Lung microvascular endothelial cell (primary cell): ENCODE measurements at regions not wholly inside any gene's neighbourhood (a gene's known extent, or its start where the extent isn't known, plus 50 kb on each side); places are given as distances from the start of the nearest gene placed in this dataset.

ENCODE experiments used
- DNase-seq, 2 donors: peaks; one replicate each; pipeline versions ENCODE4 v3.0.0 to v3.0.0-alpha.2; 2010; ENCODE audit warnings: low read depth in 2 of 2

GRCh38 chr3:148367756-148368155 is 329.9 kb upstream of the AGTR1 start:
- no peak for DNase-seq

GRCh38 chr3:148369381-148369780 is 328.3 kb upstream of the AGTR1 start:
- DNase-seq: no peak

DNA sequence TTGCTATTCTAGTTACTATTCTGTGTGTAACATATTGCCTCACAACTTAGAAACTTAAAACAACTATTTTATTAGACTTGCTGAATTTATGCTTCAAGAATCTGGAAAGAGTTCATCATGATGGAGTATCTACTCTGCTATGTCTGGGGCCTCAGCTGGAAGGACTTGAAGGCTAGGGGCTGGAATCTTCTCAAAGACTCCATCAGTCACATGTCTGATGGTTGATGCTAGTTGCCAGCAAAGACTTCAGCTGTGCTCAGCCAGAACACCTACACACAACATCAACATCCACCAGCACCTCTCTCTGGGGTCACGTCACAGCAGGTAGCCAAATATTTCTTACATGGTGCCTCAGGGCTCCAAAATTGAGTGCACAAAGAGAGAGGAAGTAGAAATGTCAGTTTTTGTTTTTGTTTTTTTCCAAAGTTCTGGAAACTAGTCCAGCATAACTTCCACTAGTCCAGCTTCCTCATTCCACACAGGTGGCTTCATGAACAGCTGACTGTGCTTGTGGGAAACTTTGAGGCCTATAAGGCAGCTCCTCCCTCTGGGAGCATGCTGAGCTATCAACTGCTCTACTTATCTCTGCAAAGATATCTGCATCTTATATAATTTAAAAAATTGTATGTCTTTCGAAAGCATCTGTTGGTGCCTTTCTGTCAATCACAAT is 325.4 kb upstream of the AGTR1 start:
- DNase-seq: no peak

DNA sequence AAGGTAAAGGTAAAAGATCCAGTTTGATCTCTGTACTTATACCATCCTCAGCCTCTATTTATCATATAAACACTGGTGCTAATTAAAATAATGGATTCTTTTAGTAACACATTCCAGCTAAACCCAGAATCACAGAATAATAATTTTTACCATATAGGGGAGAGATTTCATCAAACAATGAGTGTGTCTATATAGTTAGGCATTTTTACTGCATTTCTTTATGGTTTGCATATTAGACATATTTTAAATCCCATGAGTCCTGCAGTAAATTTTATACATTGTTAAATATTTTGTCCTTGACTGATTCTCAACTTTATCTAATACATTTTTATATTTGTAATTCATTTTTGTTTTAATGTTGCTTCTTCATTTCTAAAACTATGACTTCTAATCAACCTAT is 323.7 kb upstream of the AGTR1 start:
- DNase-seq: no peak

DNA sequence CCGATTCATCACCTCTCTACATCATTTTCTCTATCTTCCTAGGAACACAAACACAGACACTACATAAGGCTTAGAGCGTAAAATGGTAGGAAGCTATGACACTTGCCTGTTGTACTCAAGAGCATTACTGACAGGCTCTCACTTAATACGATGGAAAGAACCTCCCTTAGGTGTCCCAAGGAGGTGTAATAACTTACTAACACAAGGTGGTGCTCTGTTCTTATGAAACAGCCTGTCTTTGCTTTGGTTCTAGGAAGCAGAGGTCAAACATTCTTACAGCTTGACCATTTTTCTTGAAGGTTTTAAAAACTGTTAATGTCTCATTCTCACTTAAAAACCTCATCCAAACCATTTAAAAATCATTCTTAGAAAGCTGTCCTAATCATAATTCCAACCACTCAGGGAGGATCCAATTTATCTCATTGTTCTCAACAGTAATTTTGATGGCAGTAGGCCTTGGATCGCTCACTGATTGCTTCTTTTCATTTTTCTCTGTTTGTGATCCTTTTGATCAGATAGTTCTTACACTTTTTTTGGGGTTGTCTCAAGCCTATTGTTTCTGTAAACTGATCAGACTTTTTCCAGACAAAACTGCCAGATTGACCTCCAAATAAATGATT is 317.8 kb upstream of the AGTR1 start:
- DNase-seq: peak; percentile 5 to 70

DNA sequence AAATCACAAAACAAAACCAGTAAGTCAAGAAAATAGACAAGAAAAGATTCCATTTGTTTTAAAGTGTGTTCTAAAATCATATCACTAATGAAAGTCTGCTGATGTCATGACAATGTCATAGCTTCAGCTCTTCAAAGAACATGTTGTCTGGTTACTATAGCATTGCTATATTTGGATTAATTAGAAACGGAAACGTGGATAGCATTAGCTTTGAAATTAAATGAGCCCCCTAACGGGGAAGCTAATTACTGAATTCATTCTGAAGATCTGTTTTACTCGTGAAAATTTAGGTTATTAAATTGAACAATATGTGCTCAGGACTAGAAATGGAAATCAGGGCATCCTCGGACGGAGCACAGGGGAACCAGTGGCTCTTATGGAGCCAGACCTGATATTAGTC is 316.7 kb upstream of the AGTR1 start:
- no peak for DNase-seq

DNA sequence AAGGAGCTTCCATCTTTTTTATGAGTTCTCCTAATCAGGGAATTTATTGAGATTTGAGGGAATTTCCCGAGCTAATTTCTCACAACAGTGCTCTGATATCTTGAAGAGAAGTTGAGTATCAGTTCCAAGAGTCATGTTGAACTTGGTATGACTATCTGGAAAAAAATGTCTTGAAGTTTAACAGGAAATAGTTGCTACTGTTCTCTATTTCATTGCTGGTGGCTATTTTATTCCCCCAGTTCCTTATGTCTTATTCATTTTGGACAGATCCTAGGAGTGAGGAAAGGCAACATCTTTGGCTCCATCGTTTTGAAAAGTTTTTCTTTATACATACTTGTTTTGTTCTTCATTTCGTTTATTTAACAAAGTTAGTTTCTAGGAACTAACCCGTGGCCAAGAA is 307.8 kb upstream of the AGTR1 start:
- DNase-seq: no peak

DNA sequence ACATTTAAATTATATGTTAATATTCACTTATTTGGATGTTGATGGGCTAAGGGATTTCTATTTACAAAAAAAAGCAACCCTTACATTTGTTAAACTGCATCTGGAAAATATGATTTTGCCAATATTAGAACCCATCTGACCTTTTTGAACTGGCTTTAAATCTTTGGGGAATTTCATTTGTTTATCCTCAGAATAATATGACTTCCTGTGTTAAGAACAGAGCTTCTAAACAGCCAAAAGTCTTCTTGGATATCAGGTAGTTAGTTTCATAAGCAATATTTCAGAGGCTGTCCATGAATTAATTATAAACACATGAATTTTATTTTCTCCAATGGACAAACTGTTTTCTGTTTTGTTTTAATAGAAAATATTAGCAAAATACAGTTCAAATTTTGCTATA is 301.9 kb upstream of the AGTR1 start:
- DNase-seq: no peak

- DNase-seq: no peak
Measured at GRCh38 chr3:148400754-148401153, 296.9 kb upstream of the AGTR1 start.

- no peak for DNase-seq
Measured at GRCh38 chr3:148408667-148409066, 289.0 kb upstream of the AGTR1 start.

GRCh38 chr3:148420242-148420641 is 277.5 kb upstream of the AGTR1 start:
- no peak for DNase-seq

DNA sequence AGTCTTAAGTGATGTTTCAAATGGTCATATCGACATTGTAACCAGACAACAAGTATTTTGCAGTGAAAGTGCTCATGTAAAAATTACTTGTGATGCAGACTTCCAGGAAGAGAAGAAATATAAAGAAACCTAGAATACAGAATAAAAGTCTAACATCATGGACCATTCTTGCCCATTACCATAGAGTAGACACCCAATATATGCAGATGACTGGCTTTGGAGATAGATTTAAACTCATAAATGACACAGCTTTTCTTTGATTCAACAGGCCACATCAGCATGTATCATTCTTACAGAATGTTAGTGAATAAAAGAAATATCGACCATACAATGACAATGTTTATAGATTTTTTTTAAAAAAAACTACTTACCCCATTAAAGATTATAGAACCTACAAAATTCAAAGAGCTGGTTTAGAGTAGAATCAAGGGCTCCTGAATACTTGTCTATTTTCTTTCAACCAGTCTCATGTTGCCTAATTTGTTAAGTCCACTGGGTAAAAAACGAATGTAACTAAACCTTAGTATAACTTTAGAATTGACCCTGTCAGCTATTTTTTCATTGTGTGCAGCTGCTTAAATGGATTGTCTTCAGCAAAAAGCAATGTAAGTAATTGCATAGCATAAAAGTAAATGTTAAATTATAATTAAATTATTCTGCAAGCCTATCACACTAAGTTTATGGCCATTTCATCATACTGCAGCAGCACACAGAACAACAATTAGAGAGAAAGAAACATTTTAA is 268.7 kb upstream of the AGTR1 start:
- no peak for DNase-seq

DNA sequence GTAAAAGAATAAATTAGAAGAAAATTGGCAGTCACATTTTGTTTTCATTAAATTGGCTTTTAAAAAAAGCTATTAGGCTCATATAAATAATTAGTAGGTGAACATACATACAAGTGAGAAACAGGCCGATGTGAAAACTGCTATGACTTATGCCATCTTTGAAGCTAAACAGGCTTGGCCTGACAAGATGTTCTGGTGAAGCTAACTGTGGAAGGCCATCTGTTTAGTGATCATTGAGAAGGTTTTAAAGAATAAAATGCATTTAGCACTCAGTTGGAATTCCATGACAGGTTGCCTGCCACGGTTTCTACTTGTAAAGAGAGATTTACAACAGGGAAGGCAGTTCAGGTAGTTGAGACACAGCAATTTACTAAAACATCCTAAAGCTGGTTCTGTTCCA is 264.0 kb upstream of the AGTR1 start:
- no peak for DNase-seq

DNA sequence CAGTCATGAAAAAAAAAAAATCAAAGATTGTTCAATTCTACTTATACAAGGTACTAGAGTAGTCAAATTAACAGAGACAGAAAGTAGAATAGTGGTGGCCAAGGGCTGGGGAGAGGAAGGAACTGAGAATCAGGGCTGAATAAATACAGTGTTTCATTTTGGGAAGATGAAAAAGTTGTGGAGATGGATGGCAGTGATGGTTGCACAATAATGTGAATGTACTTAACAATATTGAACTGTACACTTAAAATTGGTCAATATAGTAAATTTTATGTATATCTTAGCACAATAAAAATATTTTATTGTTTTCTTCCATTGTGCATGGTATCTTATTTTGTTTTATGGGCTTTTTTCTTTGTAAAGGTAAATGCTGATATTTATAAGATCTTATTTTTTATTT is 262.2 kb upstream of the AGTR1 start:
- no peak for DNase-seq

DNA sequence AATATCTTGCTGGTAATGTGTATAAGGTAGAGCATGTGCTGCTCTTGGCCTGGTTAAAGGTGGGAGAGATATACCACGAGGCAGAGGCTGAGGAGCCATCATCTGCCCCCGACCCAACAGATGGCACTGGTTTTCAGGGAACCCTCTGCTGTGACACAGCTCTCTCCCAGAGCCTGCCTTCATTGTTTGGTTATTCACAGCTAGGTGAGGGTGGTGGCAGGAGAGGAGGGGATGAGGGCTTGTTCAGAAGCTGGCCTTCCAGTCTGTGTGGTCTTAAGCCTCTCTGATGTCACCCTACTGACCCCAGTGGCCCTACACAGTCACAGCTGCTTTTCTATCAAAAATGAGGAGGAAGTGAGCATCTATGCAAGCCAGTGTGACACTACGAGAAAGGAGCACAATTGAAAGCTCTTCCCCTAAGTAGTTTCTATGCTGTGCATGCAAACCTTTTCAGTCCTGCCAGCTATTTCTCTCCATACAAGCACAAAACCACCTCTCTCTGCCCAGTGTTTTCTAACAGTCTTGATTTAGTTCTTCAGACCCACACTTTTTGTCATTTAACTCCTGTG is 258.4 kb upstream of the AGTR1 start:
- no peak for DNase-seq

GRCh38 chr3:148441191-148441590 is 256.5 kb upstream of the AGTR1 start:
- DNase-seq: no peak

- no peak for DNase-seq
Measured at GRCh38 chr3:148450819-148451218, 246.9 kb upstream of the AGTR1 start.

- DNase-seq: no peak
Measured at GRCh38 chr3:148451969-148452368, 245.7 kb upstream of the AGTR1 start.

GRCh38 chr3:148453781-148454191 is 243.9 kb upstream of the AGTR1 start:
- DNase-seq: no peak

DNA sequence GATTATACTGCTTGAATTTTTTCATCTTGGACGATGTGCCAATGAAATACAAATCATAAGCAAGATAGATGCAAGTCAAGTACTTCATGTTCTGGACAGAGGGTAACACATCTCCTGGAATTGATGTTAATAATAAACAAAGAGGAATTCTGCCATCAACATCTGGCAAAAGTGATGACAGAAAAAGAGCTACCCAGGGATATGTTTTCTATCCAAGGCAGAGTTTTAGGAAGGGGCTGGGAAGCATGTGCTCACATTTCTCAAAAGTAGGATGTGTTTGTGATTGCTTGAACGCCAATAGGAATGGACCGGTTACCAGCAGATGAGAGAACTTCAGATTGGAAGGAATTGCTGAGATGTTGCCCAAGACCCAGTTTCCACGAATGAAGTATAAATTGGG is 242.6 kb upstream of the AGTR1 start:
- no peak for DNase-seq

DNA sequence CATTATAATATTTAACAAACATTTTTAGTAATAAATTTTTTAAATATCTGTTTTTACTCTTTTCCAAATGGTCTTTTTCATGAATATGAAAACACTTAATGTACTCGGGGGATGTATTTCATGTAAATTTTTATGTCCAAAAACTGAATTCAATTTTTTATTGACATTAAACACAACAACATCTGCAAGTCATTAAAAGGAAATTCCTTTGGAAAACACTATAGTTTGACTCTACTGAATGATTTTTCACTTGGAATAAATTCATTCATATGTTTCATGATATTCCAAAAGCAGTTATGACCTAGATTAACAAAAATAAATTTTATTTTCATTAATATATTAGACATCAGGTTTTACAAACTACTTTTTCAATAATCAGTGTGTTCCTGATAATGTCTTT is 239.8 kb upstream of the AGTR1 start:
- DNase-seq: no peak

GRCh38 chr3:148459931-148460513 is 237.7 kb upstream of the AGTR1 start:
- DNase-seq: peak in 1 of 2 donors; percentile 2
